Cardiac muscle cell (in vitro differentiated cells and primary cell): ENCODE measurements at regions not wholly inside any gene's neighbourhood (a gene's known extent, or its start where the extent isn't known, plus 50 kb on each side); places are given as distances from the start of the nearest gene placed in this dataset.

Source experiments
- DNase-seq, 2 donors: peaks; one replicate each; pipeline versions ENCODE4 v3.0.0 to v3.0.0-alpha.2; 2010 to 2017; ENCODE audit warnings: low read depth in 1 of 2, low spot score in 1 of 2
- H3K27ac ChIP-seq: fragments of 200-600 bp; sonication (generic); 2 replicates; pipeline ENCODE4 v1.5.1; 2016
- H3K27me3 ChIP-seq: fragments of 200-600 bp; sonication (generic); 2 replicates; pipeline ENCODE4 v1.6.0; 2016; ENCODE audit warnings: control low read depth
- H3K36me3 ChIP-seq: fragments of 200-600 bp; sonication (generic); 2 replicates; pipeline ENCODE4 v1.5.1; 2016; ENCODE audit warnings: control low read depth
- H3K4me1 ChIP-seq: fragments of 200-600 bp; sonication (generic); 2 replicates; pipeline ENCODE4 v1.8.1; 2017; ENCODE audit warnings: low read depth, mild to moderate bottlenecking, mixed run types
- H3K4me3 ChIP-seq: fragments of 200-600 bp; sonication (generic); 2 replicates; pipeline ENCODE4 v1.5.1; 2016; ENCODE audit warnings: mild to moderate bottlenecking
- H3K9me3 ChIP-seq: fragments of 200-600 bp; sonication (generic); 2 replicates; pipeline ENCODE4 v1.5.1; 2017; ENCODE audit warnings: low read depth, mild to moderate bottlenecking, control low read depth
- CTCF ChIP-seq: IDR thresholded peaks from 2 replicates; pipeline ENCODE4 v1.5.1; 2012; ENCODE audit warnings: low read depth, mild to moderate bottlenecking, low read length

GRCh38 chr18:79587226-79587741 lies 92.3 kb upstream of the CTDP1 start:
- no peak for DNase-seq
- H3K9me3 ChIP-seq, result no peaks in the 10 kb centered on the region
- TF ChIP-seq CTCF, result no peak
- no peak overlapping the region for H3K4me3 ChIP-seq
- no peaks in the 10 kb centered on the region for H3K27me3 ChIP-seq
- peaks cover 8% of the 10 kb centered on the region for H3K4me1 ChIP-seq
- no peak overlapping the region for H3K27ac ChIP-seq
- no peaks in the 10 kb centered on the region for H3K36me3 ChIP-seq

- no peak overlapping the region for H3K27ac ChIP-seq
Measured at GRCh38 chr18:79587779-79588635, 91.6 kb upstream of the CTDP1 start.

DNA sequence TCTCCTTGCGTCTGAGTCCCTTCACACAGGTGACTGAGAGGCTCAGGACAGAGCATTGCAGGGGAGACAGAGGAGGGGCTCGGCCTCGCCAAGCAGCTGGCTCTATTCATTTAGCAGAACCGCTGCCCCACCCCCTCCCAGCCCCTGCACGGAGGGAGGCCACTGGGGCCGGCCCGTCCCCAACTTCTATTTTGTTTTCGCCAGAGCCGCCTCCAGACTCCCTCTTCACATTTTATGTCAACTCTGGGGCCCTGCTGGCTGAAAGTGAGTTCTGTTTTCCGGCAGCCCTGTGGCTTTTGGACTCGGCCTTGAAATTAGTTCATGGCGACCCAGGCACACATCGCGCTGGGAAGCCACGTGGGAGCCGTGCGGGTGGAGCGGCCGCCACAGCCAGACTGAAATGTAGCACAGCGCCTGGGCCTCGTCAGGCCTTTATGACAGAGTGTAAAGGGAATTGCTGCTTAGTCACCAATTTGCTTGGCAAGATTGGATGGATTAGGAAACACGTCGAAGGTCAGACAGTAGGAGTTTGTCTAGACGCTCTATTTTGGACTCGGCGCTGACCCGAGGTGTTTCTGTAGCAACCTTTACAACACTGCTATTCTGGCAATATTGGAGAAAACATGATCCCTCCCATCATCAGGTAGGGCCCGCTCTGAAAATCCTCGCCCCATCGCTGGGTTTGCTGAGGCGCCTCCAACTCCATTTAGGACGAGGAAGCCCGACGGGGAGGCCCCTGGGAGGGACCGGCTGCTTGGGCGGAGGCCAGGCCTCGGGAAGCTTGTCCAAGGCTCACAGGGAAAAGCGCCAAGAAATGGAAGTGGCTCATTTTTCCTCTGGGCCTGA lies 90.7 kb upstream of the CTDP1 start:
- peak; percentile 13 to 99 for DNase-seq
- H3K27me3 ChIP-seq, result no peaks in the 10 kb centered on the region

More at GRCh38 chr18:79587779-79588635, 91.6 kb upstream of the CTDP1 start:
- H3K4me3 ChIP-seq, result no peak overlapping the region
- H3K4me1 ChIP-seq, result peaks cover 8% of the 10 kb centered on the region
- H3K36me3 ChIP-seq, result no peaks in the 10 kb centered on the region
- H3K27me3 ChIP-seq, result no peaks in the 10 kb centered on the region
- TF ChIP-seq CTCF, result no peak
- DNase-seq, result no peak
- no peaks in the 10 kb centered on the region for H3K9me3 ChIP-seq

GRCh38 chr18:79589601-79590091 lies 90.0 kb upstream of the CTDP1 start:
- Histone ChIP-seq H3K27me3 (no peaks in the 10 kb centered on the region), H3K9me3 (no peaks in the 10 kb centered on the region), H3K27ac (no peak overlapping the region), H3K4me1 (peaks cover 8% of the 10 kb centered on the region), H3K36me3 (no peaks in the 10 kb centered on the region), H3K4me3 (no peak overlapping the region)
- DNase-seq, result no peak
- TF ChIP-seq CTCF, result no peak

More for the DNA sequence above, 90.7 kb upstream of the CTDP1 start:
- Histone ChIP-seq H3K4me1 (peaks cover 8% of the 10 kb centered on the region), H3K4me3 (no peak overlapping the region), H3K36me3 (no peaks in the 10 kb centered on the region), H3K9me3 (no peaks in the 10 kb centered on the region), H3K27ac (no peak overlapping the region)
- peak; percentile 3 for TF ChIP-seq CTCF

- DNase-seq, result peak in 1 of 2 donors; percentile 32
- Histone ChIP-seq H3K27me3 (no peaks in the 10 kb centered on the region), H3K4me1 (peaks cover 8% of the 10 kb centered on the region), H3K36me3 (no peaks in the 10 kb centered on the region), H3K9me3 (no peaks in the 10 kb centered on the region), H3K27ac (no peak overlapping the region), H3K4me3 (no peak overlapping the region)
- no peak for TF ChIP-seq CTCF
Measured at GRCh38 chr18:79590191-79591031, 89.2 kb upstream of the CTDP1 start.
